ENCODE measurements at regions not wholly inside any gene's neighbourhood (a gene's known extent, or its start where the extent isn't known, plus 50 kb on each side); places are given as distances from the start of the nearest gene placed in this dataset.

DNA sequence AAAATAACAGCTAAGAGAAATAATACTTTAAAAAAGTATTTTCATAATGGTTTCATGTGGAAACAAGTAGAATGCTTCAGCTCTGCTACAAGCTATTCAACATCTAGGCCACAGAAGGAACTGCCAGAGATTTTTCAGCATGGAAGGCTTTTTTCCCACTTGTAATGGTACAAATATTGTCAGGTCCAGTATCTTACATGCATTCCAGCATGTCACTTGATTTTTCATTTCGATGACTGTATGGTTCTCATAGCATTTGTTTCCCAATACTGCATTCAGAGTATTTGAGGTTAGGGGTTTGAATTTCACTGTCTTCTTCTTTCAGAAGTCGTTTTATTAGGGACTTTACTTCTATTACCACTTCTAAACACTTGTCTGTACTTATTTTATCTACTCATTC lies 1701.5 kb upstream of the FLRT2 start:
- TF ChIP-seq POLR2AphosphoS5 (IDR thresholded peaks at IDR 0.05) (no peak), POLR2A (IDR thresholded peaks at IDR 0.05) (no peak)
- TF ChIP-seq, protein P1, sequence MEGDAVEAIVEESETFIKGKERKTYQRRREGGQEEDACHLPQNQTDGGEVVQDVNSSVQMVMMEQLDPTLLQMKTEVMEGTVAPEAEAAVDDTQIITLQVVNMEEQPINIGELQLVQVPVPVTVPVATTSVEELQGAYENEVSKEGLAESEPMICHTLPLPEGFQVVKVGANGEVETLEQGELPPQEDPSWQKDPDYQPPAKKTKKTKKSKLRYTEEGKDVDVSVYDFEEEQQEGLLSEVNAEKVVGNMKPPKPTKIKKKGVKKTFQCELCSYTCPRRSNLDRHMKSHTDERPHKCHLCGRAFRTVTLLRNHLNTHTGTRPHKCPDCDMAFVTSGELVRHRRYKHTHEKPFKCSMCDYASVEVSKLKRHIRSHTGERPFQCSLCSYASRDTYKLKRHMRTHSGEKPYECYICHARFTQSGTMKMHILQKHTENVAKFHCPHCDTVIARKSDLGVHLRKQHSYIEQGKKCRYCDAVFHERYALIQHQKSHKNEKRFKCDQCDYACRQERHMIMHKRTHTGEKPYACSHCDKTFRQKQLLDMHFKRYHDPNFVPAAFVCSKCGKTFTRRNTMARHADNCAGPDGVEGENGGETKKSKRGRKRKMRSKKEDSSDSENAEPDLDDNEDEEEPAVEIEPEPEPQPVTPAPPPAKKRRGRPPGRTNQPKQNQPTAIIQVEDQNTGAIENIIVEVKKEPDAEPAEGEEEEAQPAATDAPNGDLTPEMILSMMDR (IDR thresholded peaks at IDR 0.05), result no peak

All from prostate gland (tissue), 2 donors.